MCF 10A (cell line): ENCODE measurements at regions not wholly inside any gene's neighbourhood (a gene's known extent, or its start where the extent isn't known, plus 50 kb on each side); places are given as distances from the start of the nearest gene placed in this dataset.

ENCODE experiments used
- BruUV-seq: library from RNA; stranded (reverse); fragments of 400-500 nt; replicated peaks from 2 replicates; lab custom pipeline; 2021; lab: Mats Ljungman, UMichigan
- CTCF ChIA-PET: fragments of 300-600 bp; sonication (Branson Sonifier 250); formaldehyde crosslinking; extraction: SDS; loops from one replicate; lab custom pipeline; 2021; ENCODE audit warnings: antibody characterized with exemption, inconsistent platforms; lab: Yijun Ruan, JAX
- POLR2A ChIA-PET: fragments of 300-600, 350-650 bp; sonication (Branson Sonifier 250); formaldehyde crosslinking; extraction: SDS; loops from one replicate; lab custom pipeline; 2020; ENCODE audit warnings: antibody characterized with exemption, inconsistent platforms; lab: Yijun Ruan, JAX
- DNase-seq: peaks from one replicate; pipeline ENCODE4 v3.0.0-alpha.2; 2018; ENCODE audit not compliant: unreplicated experiment
- H3K27ac Mint-ChIP-seq: one replicate; pipeline ENCODE4 v1.8.0; 2022; ENCODE audit warnings: mild to moderate bottlenecking, low read depth, mixed read lengths; ENCODE audit not compliant: unreplicated experiment
- H3K27me3 Mint-ChIP-seq: one replicate; pipeline ENCODE4 v1.8.0; 2022; ENCODE audit warnings: mixed read lengths; ENCODE audit not compliant: insufficient read depth, unreplicated experiment
- H3K36me3 Mint-ChIP-seq: one replicate; pipeline ENCODE4 v1.8.0; 2022; ENCODE audit warnings: mild to moderate bottlenecking, moderate library complexity, mixed read lengths; ENCODE audit not compliant: insufficient read depth, unreplicated experiment
- H3K4me1 Mint-ChIP-seq: one replicate; pipeline ENCODE4 v1.8.0; 2022; ENCODE audit warnings: mixed read lengths; ENCODE audit not compliant: insufficient read depth, unreplicated experiment
- H3K4me3 Mint-ChIP-seq: one replicate; pipeline ENCODE4 v1.8.0; 2022; ENCODE audit warnings: mild to moderate bottlenecking, moderate library complexity, mixed read lengths; ENCODE audit not compliant: unreplicated experiment
- H3K9me3 Mint-ChIP-seq: one replicate; pipeline ENCODE4 v1.8.0; 2022; ENCODE audit warnings: mixed read lengths; ENCODE audit not compliant: unreplicated experiment
- intact Hi-C: fragments of 100-400 bp; cut with micrococcal nuclease; formaldehyde crosslinking; loops from 2 replicates; pipeline ENCODE4 v1.14.1; 2022
- TF ChIP-seq, protein P1 (sequence below): fragments of 200-600 bp; IDR thresholded peaks from one replicate; pipeline ENCODE4 v1.8.0; 2022; ENCODE audit warnings: antibody characterized with exemption, mild to moderate bottlenecking; ENCODE audit not compliant: unreplicated experiment

DNA sequence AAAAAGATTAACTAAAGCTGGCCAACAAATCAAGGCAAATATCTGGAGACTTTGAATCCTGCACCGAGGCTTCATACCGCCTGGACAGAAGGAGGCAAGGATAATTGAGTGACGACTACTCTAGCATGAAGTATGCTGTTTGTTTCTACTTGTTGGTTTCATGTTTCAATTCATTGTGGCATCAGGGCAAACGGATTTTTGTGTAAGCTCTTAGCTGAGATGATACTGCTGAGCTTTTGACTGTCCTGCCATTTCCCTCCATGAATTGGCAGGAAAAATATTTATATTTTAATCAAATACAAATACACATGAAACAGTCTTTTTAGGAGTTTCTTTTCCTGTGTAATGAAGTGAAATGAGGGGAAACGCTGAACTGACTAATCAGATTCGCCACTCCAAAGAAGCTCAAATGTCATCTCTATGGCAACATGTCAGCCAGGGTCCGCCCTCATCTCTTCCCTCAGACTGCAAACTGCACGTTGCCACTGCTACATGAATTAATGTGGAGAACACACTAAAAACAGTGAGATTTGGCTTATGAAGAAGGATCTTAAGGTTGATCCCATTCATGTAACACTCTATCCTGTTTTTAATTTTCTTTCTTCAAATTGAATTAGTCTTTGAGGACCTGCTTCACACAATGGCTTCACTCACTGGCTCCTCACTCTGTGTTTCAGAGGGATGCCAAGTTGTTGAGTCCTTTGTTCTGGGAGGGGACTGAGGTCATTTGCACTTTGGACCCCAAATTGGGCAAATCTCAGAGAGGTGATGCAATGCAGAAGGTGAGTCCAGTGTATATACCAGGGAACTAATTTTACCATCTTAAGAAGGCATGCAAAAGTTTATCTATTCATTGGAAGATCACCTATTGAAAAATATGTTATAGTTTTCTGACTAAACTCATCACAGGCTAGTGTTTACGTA, 149.6 kb upstream of the MID1 start:
- TF ChIP-seq, protein P1, sequence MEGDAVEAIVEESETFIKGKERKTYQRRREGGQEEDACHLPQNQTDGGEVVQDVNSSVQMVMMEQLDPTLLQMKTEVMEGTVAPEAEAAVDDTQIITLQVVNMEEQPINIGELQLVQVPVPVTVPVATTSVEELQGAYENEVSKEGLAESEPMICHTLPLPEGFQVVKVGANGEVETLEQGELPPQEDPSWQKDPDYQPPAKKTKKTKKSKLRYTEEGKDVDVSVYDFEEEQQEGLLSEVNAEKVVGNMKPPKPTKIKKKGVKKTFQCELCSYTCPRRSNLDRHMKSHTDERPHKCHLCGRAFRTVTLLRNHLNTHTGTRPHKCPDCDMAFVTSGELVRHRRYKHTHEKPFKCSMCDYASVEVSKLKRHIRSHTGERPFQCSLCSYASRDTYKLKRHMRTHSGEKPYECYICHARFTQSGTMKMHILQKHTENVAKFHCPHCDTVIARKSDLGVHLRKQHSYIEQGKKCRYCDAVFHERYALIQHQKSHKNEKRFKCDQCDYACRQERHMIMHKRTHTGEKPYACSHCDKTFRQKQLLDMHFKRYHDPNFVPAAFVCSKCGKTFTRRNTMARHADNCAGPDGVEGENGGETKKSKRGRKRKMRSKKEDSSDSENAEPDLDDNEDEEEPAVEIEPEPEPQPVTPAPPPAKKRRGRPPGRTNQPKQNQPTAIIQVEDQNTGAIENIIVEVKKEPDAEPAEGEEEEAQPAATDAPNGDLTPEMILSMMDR, result no peak
- Mint-ChIP-seq H3K36me3 (no peaks in the 10 kb centered on the region), H3K4me3 (no peak overlapping the region), H3K27me3 (peaks cover 31% of the 10 kb centered on the region), H3K4me1 (no peaks in the 10 kb centered on the region), H3K9me3 (no peaks in the 10 kb centered on the region), H3K27ac (no peak overlapping the region)
- no peak for DNase-seq
- ChIA-PET POLR2A (interaction anchor here (0.7 to 1.1 kb wide), 3 partner anchors 11 to 45 kb away, joined by 3 to 4 read pairs (median 4); no protein-coding TSS in a partner anchor), CTCF (interaction anchor here (0.6 to 6.3 kb wide), 46 partner anchors 8 to 1668 kb away, joined by 3 to 65 read pairs (median 4); no protein-coding TSS in a partner anchor)
- intact Hi-C loops, result loop anchor here (2.0 kb wide), 1 partner anchor 47 kb away; no protein-coding TSS in a partner anchor
- no TSS peak for BruUV-seq

DNA sequence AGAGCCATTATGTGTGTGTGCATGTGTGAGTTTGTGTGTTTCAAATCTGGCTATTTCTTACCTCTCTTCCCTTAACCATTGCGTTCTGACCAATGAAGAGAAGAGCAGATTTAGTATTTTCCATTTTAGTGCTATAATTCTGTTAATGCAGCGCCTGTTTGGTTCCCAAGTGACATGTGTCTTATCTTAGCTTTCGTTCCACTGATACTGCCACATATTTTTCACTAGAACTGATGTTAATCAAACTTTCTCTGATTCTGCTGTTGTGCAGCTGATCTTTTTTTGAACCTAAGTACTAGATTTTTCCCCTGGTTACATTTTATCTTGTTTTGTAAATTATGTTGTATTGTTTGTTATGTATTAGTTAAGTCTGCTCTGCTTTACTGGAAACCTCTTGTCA, 152.9 kb upstream of the MID1 start:
- Mint-ChIP-seq H3K36me3 (no peaks in the 10 kb centered on the region), H3K4me3 (no peak overlapping the region), H3K9me3 (no peaks in the 10 kb centered on the region), H3K27me3 (peaks cover 18% of the 10 kb centered on the region), H3K4me1 (no peaks in the 10 kb centered on the region), H3K27ac (no peak overlapping the region)
- ChIA-PET POLR2A (no interaction called here), CTCF (interaction anchor here (0.6 to 1.2 kb wide), 4 partner anchors 73 to 1057 kb away, joined by 3 to 4 read pairs (median 3); no protein-coding TSS in a partner anchor)
- no TSS peak for BruUV-seq
- DNase-seq, result no peak
- TF ChIP-seq, protein P1, result no peak
- intact Hi-C loops, result no loop called here

DNA sequence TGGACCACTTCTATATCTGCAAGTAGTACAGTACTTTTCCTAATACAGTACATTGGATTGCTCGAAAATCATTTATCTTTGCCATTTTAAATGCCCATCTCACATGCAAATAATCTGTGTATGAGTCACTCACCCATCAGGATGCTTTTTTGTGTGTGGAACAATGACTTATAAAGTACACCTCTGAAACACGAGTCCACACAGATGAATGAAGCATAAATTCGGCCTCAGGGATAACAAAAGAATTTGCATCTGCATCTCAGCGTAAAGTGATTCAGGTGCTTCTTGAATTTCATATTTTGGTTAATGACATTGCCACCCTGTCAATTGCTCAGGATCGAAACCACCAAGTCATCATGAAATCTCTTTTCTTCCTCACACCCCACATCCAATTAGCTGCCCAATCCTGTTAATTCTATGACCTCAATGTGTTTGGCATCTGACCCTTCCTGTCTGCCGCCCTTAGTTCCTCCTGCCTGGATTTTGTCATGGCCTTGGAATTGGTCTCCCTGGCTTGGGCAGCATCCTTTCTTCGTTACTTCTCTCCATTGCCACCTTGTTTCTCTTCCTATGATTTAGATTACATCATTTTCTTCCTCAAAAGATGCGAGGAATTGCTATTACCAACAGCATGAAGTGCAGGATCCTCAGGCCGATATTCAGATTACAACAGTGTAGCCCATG, 161.6 kb upstream of the MID1 start:
- ChIA-PET CTCF (interaction anchor here (0.8 to 4.9 kb wide), 4 partner anchors 11 to 59 kb away, joined by 3 to 23 read pairs (median 12); no protein-coding TSS in a partner anchor), POLR2A (interaction anchor here (0.6 kb wide), 1 partner anchor 45 kb away, joined by 3 read pairs; no protein-coding TSS in a partner anchor)
- Mint-ChIP-seq H3K4me3 (no peak overlapping the region), H3K27ac (no peak overlapping the region), H3K27me3 (peaks cover 43% of the 10 kb centered on the region), H3K36me3 (no peaks in the 10 kb centered on the region), H3K9me3 (no peaks in the 10 kb centered on the region), H3K4me1 (no peaks in the 10 kb centered on the region)
- intact Hi-C loops, result no loop called here
- TF ChIP-seq, protein P1, result no peak
- no TSS peak for BruUV-seq
- DNase-seq, result no peak
